ENCODE measurements at regions not wholly inside any gene's neighbourhood (a gene's known extent, or its start where the extent isn't known, plus 50 kb on each side); places are given as distances from the start of the nearest gene placed in this dataset.

DNA sequence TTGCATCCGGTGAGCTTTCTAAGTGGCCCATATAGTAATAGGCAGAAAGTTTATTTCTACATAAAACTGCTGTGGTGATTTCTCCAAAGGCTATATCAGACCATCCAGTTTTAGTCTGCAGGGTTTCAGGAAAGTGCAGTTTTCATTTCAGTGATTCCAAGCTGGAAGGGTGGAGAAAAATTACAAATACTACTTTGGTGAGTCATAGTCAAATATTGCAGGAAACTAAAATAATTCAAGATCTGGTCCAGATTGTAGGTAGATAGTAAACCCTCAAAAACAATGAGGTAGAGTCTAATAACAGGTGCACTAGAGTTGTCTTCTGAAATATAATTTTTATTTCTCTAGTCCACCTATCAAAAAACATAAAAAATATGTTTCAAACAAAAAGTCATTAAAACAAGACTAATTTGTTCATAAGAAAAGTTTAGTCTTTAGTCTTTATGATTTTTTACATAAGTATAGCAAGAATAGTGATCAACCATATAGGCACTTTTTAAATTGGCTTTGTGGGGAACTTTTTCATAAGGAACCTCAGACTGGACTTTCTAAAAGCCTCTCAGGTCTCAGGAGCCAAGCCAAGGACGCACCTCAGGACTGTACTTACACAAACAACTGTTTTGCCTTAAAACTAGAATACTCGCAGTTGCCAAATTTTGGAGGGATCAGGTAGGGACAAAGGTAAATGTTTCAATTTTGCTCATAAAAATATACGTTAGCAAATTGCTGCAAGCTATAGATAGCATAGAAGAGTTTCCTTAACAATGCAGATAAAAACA lies 101.8 kb upstream of the TLR3 start:
- Histone ChIP-seq H3K27me3 (replicated peaks in 1 of 4; ENCODE audit: control extremely low read depth in 1 of 4, control insufficient read depth in 3 of 4, insufficient read depth in 4 of 4, low read length in 3 of 4) (no peaks in the 10 kb centered on the region), H3K9ac (ENCODE audit: low read length) (no peak overlapping the region), H3K4me2 (replicated peaks; ENCODE audit: low read depth, low read length, poor library complexity, severe bottlenecking) (no peak overlapping the region), H3K79me2 (ENCODE audit: control insufficient read depth, insufficient read depth, low read length) (no peaks in the 10 kb centered on the region), H3K36me3 (replicated peaks in 1 of 2; ENCODE audit: control extremely low read depth in 1 of 2, control insufficient read depth in 1 of 2, extremely low read depth in 1 of 2, insufficient read depth in 2 of 2, low read length in 1 of 2) (no peaks in the 10 kb centered on the region), H3K27ac (ENCODE audit: low read length in 2 of 2) (no peak overlapping the region), H3K4me3 (ENCODE audit: control extremely low read depth in 1 of 5, extremely low read depth in 1 of 5, insufficient read depth in 1 of 5, low read depth in 2 of 5, low read length in 4 of 5) (no peak overlapping the region), H3K4me1 (ENCODE audit: control insufficient read depth in 2 of 2, insufficient read depth in 2 of 2, low read length in 2 of 2) (peaks cover 4 to 7% of the 10 kb centered on the region in 2 donors), H4K20me1 (ENCODE audit: control insufficient read depth, insufficient read depth, low read length, poor library complexity, severe bottlenecking) (no peaks in the 10 kb centered on the region), H3K9me3 (ENCODE audit: control extremely low read depth in 1 of 3, control insufficient read depth in 2 of 3, insufficient read depth in 1 of 3, low read length in 2 of 3) (no peaks in the 10 kb centered on the region), H2AFZ (ENCODE audit: insufficient read depth, low read depth, low read length, poor library complexity, severe bottlenecking) (no peak overlapping the region)
- Mint-ChIP-seq H3K9me3 (ENCODE audit: insufficient read depth) (no peaks in the 10 kb centered on the region), H3K27me3 (no peaks in the 10 kb centered on the region), H3K4me1 (peaks cover 11% of the 10 kb centered on the region), H3K4me3 (no peak overlapping the region), H3K27ac (no peak overlapping the region)
- TF ChIP-seq, protein P1, sequence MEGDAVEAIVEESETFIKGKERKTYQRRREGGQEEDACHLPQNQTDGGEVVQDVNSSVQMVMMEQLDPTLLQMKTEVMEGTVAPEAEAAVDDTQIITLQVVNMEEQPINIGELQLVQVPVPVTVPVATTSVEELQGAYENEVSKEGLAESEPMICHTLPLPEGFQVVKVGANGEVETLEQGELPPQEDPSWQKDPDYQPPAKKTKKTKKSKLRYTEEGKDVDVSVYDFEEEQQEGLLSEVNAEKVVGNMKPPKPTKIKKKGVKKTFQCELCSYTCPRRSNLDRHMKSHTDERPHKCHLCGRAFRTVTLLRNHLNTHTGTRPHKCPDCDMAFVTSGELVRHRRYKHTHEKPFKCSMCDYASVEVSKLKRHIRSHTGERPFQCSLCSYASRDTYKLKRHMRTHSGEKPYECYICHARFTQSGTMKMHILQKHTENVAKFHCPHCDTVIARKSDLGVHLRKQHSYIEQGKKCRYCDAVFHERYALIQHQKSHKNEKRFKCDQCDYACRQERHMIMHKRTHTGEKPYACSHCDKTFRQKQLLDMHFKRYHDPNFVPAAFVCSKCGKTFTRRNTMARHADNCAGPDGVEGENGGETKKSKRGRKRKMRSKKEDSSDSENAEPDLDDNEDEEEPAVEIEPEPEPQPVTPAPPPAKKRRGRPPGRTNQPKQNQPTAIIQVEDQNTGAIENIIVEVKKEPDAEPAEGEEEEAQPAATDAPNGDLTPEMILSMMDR (IDR thresholded peaks at IDR 0.05), result no peak
- no peak for TF ChIP-seq EZH2 (IDR thresholded peaks at IDR 0.05; ENCODE audit: borderline replicate concordance, insufficient read depth, low read depth, low read length, poor library complexity, severe bottlenecking)
- ChIA-PET CTCF (no interaction called here), POLR2A (no interaction called here)
- no CpG with 5 or more reads among the region's 4 CpGs for WGBS (ENCODE audit: insufficient coverage)
- ATAC-seq (ENCODE audit: low read depth) (no peak), DNase-seq (no peak)
- intact Hi-C loops (cut with micrococcal nuclease), result no loop called here

DNA sequence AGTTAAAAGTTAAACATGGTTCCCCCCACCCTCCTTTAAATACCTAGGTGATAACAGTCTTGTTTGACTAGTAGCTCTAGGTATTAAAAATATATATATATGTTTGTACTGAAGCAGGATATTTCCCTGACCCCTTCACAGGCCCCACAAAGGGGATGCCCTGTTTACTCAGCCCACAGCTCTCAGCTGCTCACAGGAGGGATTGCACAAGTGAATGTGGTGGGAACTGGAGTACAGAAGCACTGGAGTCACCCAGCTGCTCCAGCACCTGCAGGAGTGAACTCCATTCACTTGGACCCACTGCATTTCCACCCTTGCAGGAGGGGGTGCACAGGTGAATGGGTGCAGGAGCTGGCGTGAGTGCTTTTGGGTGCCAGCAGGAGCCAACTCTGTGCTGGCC lies 99.3 kb upstream of the TLR3 start:
- H3K36me3 ChIP-seq (replicated peaks in 1 of 2; ENCODE audit: control extremely low read depth in 1 of 2, control insufficient read depth in 1 of 2, extremely low read depth in 1 of 2, insufficient read depth in 2 of 2, low read length in 1 of 2), result no peaks in the 10 kb centered on the region
- ChIA-PET POLR2A (no interaction called here), CTCF (no interaction called here)
- no peaks in the 10 kb centered on the region for H3K9me3 ChIP-seq (ENCODE audit: control extremely low read depth in 1 of 3, control insufficient read depth in 2 of 3, insufficient read depth in 1 of 3, low read length in 2 of 3)
- no peak overlapping the region for H3K4me3 ChIP-seq (ENCODE audit: control extremely low read depth in 1 of 5, extremely low read depth in 1 of 5, insufficient read depth in 1 of 5, low read depth in 2 of 5, low read length in 4 of 5)
- H3K27me3 ChIP-seq (replicated peaks in 1 of 4; ENCODE audit: control extremely low read depth in 1 of 4, control insufficient read depth in 3 of 4, insufficient read depth in 4 of 4, low read length in 3 of 4), result no peaks in the 10 kb centered on the region
- intact Hi-C loops (cut with micrococcal nuclease), result no loop called here
- no peak overlapping the region for H3K4me2 ChIP-seq (replicated peaks; ENCODE audit: low read depth, low read length, poor library complexity, severe bottlenecking)
- H3K27ac ChIP-seq (ENCODE audit: low read length in 2 of 2), result no peak overlapping the region
- no peak overlapping the region for H2AFZ ChIP-seq (ENCODE audit: insufficient read depth, low read depth, low read length, poor library complexity, severe bottlenecking)
- no peak overlapping the region for H3K9ac ChIP-seq (ENCODE audit: low read length)
- no peak overlapping the region for H3K4me3 Mint-ChIP-seq
- H3K27me3 Mint-ChIP-seq, result peaks cover 4% of the 10 kb centered on the region
- no peaks in the 10 kb centered on the region for H4K20me1 ChIP-seq (ENCODE audit: control insufficient read depth, insufficient read depth, low read length, poor library complexity, severe bottlenecking)
- H3K4me1 ChIP-seq (ENCODE audit: control insufficient read depth in 2 of 2, insufficient read depth in 2 of 2, low read length in 2 of 2), result peaks cover 4 to 7% of the 10 kb centered on the region in 2 donors
- 100% methylated on average over 1 of the region's 1 CpG for WGBS (ENCODE audit: insufficient coverage)
- peaks cover 11% of the 10 kb centered on the region for H3K4me1 Mint-ChIP-seq
- DNase-seq (no peak), ATAC-seq (ENCODE audit: low read depth) (no peak)
- H3K79me2 ChIP-seq (ENCODE audit: control insufficient read depth, insufficient read depth, low read length), result no peaks in the 10 kb centered on the region
- no peak for TF ChIP-seq EZH2 (IDR thresholded peaks at IDR 0.05; ENCODE audit: borderline replicate concordance, insufficient read depth, low read depth, low read length, poor library complexity, severe bottlenecking)
- TF ChIP-seq, protein P1 (IDR thresholded peaks at IDR 0.05), result no peak
- no peaks in the 10 kb centered on the region for H3K9me3 Mint-ChIP-seq (ENCODE audit: insufficient read depth)
- no peak overlapping the region for H3K27ac Mint-ChIP-seq
